GM21447 (cell line): ENCODE measurements at regions not wholly inside any gene's neighbourhood (a gene's known extent, or its start where the extent isn't known, plus 50 kb on each side); places are given as distances from the start of the nearest gene placed in this dataset.
"Not testable (repeated sequence)": the region's sequence is repeated elsewhere in the genome, so short reads cannot be mapped to it uniquely, and the experiment has no call there.

Experiments
- ATAC-seq: cut with Tn5 transposase; IDR thresholded peaks from one replicate; pipeline ENCODE4 v1.9.1; 2021; ENCODE audit not compliant: unreplicated experiment

GRCh38 chr3:26118165-26118564 lies 328.3 kb downstream of the OXSM start:
- no peak for ATAC-seq

- no peak for ATAC-seq
Observed at GRCh38 chr3:26132942-26133341, 343.1 kb downstream of the OXSM start.

GRCh38 chr3:26141296-26141695 lies 351.4 kb downstream of the OXSM start:
- no peak for ATAC-seq

GRCh38 chr3:26145769-26146168 lies 355.9 kb downstream of the OXSM start:
- no peak for ATAC-seq

- ATAC-seq = not testable (repeated sequence)
Observed at GRCh38 chr3:26157428-26157827, 367.5 kb downstream of the OXSM start.

GRCh38 chr3:26171006-26171405 lies 381.1 kb downstream of the OXSM start:
- ATAC-seq = no peak

GRCh38 chr3:26191556-26191955 lies 401.7 kb downstream of the OXSM start:
- no peak for ATAC-seq

GRCh38 chr3:26193558-26193957 lies 403.7 kb downstream of the OXSM start:
- ATAC-seq = no peak

- no peak for ATAC-seq
Observed at GRCh38 chr3:26196781-26197180, 406.9 kb downstream of the OXSM start.

- ATAC-seq = no peak
Observed at GRCh38 chr3:26198609-26199008, 408.7 kb downstream of the OXSM start.

GRCh38 chr3:26202169-26202568 lies 412.3 kb downstream of the OXSM start:
- ATAC-seq = no peak

GRCh38 chr3:26205475-26205874 lies 415.6 kb downstream of the OXSM start:
- no peak for ATAC-seq

GRCh38 chr3:26208201-26208600 lies 414.4 kb upstream of the LRRC3B start:
- no peak for ATAC-seq

- no peak for ATAC-seq
Observed at GRCh38 chr3:26229801-26230200, 392.8 kb upstream of the LRRC3B start.

- no peak for ATAC-seq
Observed at GRCh38 chr3:26233374-26233773, 389.2 kb upstream of the LRRC3B start.

GRCh38 chr3:26236531-26236930 lies 386.0 kb upstream of the LRRC3B start:
- ATAC-seq = no peak

GRCh38 chr3:26237036-26237682 lies 385.4 kb upstream of the LRRC3B start:
- ATAC-seq = no peak

GRCh38 chr3:26244586-26244985 lies 378.0 kb upstream of the LRRC3B start:
- not testable (repeated sequence) for ATAC-seq

- no peak for ATAC-seq
Observed at GRCh38 chr3:26245236-26245635, 377.3 kb upstream of the LRRC3B start.

- ATAC-seq = no peak
Observed at GRCh38 chr3:26246901-26247300, 375.7 kb upstream of the LRRC3B start.

GRCh38 chr3:26247712-26248111 lies 374.9 kb upstream of the LRRC3B start:
- no peak for ATAC-seq

GRCh38 chr3:26252001-26252400 lies 370.6 kb upstream of the LRRC3B start:
- ATAC-seq = no peak

GRCh38 chr3:26256224-26256623 lies 366.3 kb upstream of the LRRC3B start:
- no peak for ATAC-seq
